GM13976 (cell line): ENCODE measurements at regions not wholly inside any gene's neighbourhood (a gene's known extent, or its start where the extent isn't known, plus 50 kb on each side); places are given as distances from the start of the nearest gene placed in this dataset.

Experiments
- DNase-seq: peaks from one replicate; pipeline ENCODE4 v3.0.0; 2012; ENCODE audit warnings: low spot score
- in situ Hi-C: fragments of 300-500 bp; cut with MboI; formaldehyde crosslinking; loops from one replicate; pipeline ENCODE4 v1.12.0; 2022; ENCODE audit warnings: low sequenced_read_pairs, mixed read lengths, inconsistent platforms; ENCODE audit not compliant: unreplicated experiment
- TF ChIP-seq, protein P1 (sequence below): IDR thresholded peaks from 2 replicates; pipeline ENCODE4 v1.5.1; 2012; ENCODE audit warnings: borderline replicate concordance, mild to moderate bottlenecking; ENCODE audit not compliant: insufficient read depth; ENCODE audit errors: extremely low read depth, missing control alignments, control extremely low read depth

DNA sequence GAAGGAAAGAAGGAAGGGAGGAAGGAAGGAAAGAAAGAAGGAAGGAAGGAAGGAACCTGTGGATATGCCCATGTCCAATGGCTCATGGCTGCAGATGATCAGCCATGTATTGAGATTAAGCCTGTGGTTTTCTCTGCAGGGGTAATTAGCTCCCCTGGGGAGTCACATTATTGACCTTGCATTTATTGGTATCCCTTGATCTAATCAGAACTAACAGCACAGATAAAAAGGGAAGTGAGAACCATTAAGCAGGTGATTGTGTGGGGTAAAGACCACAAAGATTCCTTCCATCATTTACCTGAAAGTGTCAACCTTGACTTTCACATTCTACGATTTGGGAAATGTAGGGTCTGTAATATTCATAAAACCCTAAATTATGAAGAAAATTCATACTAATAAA is 390.7 kb downstream of the BRINP2 start:
- TF ChIP-seq, protein P1, sequence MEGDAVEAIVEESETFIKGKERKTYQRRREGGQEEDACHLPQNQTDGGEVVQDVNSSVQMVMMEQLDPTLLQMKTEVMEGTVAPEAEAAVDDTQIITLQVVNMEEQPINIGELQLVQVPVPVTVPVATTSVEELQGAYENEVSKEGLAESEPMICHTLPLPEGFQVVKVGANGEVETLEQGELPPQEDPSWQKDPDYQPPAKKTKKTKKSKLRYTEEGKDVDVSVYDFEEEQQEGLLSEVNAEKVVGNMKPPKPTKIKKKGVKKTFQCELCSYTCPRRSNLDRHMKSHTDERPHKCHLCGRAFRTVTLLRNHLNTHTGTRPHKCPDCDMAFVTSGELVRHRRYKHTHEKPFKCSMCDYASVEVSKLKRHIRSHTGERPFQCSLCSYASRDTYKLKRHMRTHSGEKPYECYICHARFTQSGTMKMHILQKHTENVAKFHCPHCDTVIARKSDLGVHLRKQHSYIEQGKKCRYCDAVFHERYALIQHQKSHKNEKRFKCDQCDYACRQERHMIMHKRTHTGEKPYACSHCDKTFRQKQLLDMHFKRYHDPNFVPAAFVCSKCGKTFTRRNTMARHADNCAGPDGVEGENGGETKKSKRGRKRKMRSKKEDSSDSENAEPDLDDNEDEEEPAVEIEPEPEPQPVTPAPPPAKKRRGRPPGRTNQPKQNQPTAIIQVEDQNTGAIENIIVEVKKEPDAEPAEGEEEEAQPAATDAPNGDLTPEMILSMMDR: no peak
- DNase-seq: no peak
- in situ Hi-C loops: no loop called here

DNA sequence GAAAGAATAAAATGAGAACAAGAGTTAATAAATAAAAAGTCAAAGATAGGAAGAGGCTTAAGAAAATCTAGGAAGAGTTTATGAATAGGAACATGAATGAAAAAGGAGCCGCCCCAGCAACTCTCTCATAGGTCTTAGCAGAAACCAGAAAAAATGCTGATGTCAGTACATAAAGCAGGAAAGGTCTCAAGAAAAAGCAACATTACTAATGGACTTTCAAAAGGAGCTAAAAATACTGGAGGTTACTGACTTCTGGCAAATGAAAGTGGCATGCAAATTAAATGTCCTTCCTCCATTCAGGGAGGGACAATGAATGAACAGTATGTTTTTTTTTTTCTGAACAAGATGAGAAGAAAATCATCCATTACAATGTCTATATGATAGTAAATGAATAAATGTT is 387.6 kb downstream of the BRINP2 start:
- TF ChIP-seq, protein P1: no peak
- no peak for DNase-seq

DNA sequence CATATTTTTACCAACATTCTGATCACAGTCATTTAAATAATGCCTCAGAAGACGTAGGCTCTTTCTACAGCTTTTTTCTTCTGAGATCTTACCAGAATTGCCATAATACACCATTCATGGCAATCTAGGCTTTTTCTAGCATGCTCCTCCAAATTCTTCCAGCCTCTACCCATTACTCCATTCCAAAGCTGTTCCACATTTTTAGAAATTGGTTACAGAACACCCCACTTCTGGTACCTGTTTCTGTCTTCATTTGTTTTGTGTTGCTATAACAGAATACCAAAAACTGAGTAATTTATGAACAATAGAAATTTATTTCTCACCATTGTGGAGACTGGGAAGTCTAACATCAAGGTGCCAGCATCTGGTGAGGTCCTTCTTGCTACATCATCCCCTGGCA is 385.4 kb downstream of the BRINP2 start:
- TF ChIP-seq, protein P1: no peak
- no peak for DNase-seq
- in situ Hi-C loops: no loop called here

More for the DNA sequence above, 387.6 kb downstream of the BRINP2 start:
- in situ Hi-C loops: no loop called here

DNA sequence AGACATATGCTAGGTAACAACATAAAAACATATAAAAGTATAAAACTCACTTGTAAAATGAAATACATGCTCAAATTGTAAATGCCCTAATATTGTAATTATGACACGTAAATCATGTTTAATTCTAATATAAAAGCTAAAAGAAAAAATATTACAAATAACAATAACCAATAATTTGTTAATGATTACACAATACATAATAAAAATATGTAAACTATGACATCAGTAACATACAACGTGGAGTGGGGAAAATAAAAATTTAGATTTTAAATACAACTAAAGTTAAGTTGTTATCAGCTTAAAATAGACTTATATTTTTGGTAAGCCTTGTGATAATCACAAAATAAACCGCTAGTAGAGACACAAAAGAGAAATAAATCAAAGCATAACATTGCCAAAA is 376.4 kb downstream of the BRINP2 start:
- in situ Hi-C loops: no loop called here
- TF ChIP-seq, protein P1: no peak
- DNase-seq: no peak

DNA sequence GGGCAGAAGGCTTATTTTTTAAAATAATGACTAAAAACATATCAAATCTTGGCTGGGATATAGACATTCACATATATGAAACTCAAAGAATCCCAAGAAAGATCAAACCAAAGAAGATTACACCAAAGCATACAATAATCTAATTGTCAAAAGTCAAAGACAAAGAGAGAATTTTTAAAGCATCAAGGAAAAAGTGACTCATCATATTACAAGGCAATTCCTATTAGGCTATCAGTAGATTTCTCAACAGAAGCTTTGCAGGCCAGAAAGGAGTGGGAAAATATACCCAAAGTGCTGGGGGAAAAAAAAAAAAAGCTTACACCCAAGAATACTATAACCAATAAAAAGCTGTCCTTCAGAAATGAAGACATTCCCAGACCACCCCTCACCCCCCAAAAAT is 375.6 kb downstream of the BRINP2 start:
- TF ChIP-seq, protein P1: no peak
- DNase-seq: no peak
- in situ Hi-C loops: no loop called here

DNA sequence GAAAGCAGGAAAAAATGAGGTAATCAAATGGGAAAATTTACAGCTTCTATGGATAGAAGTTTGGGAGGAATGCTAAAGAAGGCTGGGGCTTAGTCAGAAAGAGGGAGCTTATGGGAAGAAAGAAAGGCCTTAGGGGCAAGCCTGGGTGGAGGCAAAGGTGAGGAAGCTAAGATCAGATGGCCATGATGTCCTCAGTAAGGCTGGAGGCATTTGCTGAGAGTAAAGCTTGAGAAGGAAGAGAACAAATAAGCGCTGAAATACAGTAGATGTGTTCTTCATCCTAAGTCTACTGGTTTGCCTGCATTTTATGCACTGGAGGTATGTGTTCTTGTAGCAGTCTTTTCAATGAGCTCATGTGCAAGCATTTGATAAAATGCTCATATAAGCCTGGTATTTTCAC is 355.4 kb downstream of the BRINP2 start:
- DNase-seq: no peak
- in situ Hi-C loops: no loop called here
- TF ChIP-seq, protein P1: no peak

DNA sequence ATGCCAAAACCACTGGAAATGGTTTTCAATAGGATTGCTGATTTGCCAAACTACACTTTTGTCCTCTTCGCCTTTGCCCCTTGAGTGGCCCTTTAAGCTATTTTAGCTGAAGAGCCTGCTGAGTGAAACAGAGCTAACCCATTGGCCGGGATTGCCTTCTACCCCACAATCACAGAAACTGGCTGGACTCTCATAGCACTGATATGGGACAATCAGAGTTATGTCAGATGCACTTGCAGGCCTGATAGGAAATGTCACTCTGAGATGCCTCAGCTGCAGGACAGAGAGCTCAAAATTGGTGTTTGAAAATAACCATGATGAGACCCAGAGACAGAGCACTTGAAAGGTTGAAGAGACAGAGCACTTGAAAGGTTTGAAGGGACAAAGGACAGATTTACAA is 354.4 kb downstream of the BRINP2 start:
- DNase-seq: no peak
- TF ChIP-seq, protein P1: no peak
- in situ Hi-C loops: no loop called here
